ENCODE measurements at regions not wholly inside any gene's neighbourhood (a gene's known extent, or its start where the extent isn't known, plus 50 kb on each side); places are given as distances from the start of the nearest gene placed in this dataset.

- no peaks in the 10 kb centered on the region for H3K79me2 ChIP-seq
- H3K4me2 ChIP-seq: no peak overlapping the region
- DNase-seq (ENCODE audit: low spot score): no peak
- H3K4me1 ChIP-seq (ENCODE audit: insufficient read depth): no peaks in the 10 kb centered on the region
- no peaks in the 10 kb centered on the region for H3K9me2 ChIP-seq (replicated peaks; ENCODE audit: insufficient read depth)
- WGBS (ENCODE audit: low lambda C conversion rate, missing lambda C conversion rate): 85% methylated on average over 4 of the region's 4 CpGs
- no peak overlapping the region for H3K27ac ChIP-seq
- no peak for TF ChIP-seq EZH2 (IDR thresholded peaks at IDR 0.05; ENCODE audit: borderline replicate concordance)
- no peak for TF ChIP-seq EZH2phosphoT487 (IDR thresholded peaks at IDR 0.05; ENCODE audit: low read depth, severe bottlenecking, unreplicated experiment)
- TF ChIP-seq, protein P1, sequence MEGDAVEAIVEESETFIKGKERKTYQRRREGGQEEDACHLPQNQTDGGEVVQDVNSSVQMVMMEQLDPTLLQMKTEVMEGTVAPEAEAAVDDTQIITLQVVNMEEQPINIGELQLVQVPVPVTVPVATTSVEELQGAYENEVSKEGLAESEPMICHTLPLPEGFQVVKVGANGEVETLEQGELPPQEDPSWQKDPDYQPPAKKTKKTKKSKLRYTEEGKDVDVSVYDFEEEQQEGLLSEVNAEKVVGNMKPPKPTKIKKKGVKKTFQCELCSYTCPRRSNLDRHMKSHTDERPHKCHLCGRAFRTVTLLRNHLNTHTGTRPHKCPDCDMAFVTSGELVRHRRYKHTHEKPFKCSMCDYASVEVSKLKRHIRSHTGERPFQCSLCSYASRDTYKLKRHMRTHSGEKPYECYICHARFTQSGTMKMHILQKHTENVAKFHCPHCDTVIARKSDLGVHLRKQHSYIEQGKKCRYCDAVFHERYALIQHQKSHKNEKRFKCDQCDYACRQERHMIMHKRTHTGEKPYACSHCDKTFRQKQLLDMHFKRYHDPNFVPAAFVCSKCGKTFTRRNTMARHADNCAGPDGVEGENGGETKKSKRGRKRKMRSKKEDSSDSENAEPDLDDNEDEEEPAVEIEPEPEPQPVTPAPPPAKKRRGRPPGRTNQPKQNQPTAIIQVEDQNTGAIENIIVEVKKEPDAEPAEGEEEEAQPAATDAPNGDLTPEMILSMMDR (IDR thresholded peaks at IDR 0.05; ENCODE audit: poor library complexity): no peak
- H3K36me3 ChIP-seq (replicated peaks; ENCODE audit: insufficient read depth, low read depth): no peaks in the 10 kb centered on the region
- no peak overlapping the region for H2AFZ ChIP-seq
- no peaks in the 10 kb centered on the region for H4K20me1 ChIP-seq (ENCODE audit: insufficient read depth, poor library complexity, severe bottlenecking)
- no peaks in the 10 kb centered on the region for H3K9me3 ChIP-seq (ENCODE audit: low read depth)
- H3K27me3 ChIP-seq: no peaks in the 10 kb centered on the region
- no peak overlapping the region for H3K4me3 ChIP-seq
Observed at GRCh38 chr5:98157368-98157767, 616.1 kb upstream of the RGMB start.

- Histone ChIP-seq H3K27me3 (no peaks in the 10 kb centered on the region), H3K9me2 (replicated peaks; ENCODE audit: insufficient read depth) (no peaks in the 10 kb centered on the region), H3K36me3 (replicated peaks; ENCODE audit: insufficient read depth, low read depth) (no peaks in the 10 kb centered on the region), H2AFZ (no peak overlapping the region), H3K79me2 (no peaks in the 10 kb centered on the region), H3K4me2 (no peak overlapping the region), H4K20me1 (ENCODE audit: insufficient read depth, poor library complexity, severe bottlenecking) (no peaks in the 10 kb centered on the region), H3K4me1 (ENCODE audit: insufficient read depth) (no peaks in the 10 kb centered on the region), H3K9me3 (ENCODE audit: low read depth) (no peaks in the 10 kb centered on the region), H3K27ac (no peak overlapping the region), H3K4me3 (no peak overlapping the region)
- no peak for TF ChIP-seq EZH2phosphoT487 (IDR thresholded peaks at IDR 0.05; ENCODE audit: low read depth, severe bottlenecking, unreplicated experiment)
- TF ChIP-seq EZH2 (IDR thresholded peaks at IDR 0.05; ENCODE audit: borderline replicate concordance): no peak
- TF ChIP-seq, protein P1 (IDR thresholded peaks at IDR 0.05; ENCODE audit: poor library complexity): no peak
- WGBS (ENCODE audit: low lambda C conversion rate, missing lambda C conversion rate): 94% methylated on average over 6 of the region's 6 CpGs
- no peak for DNase-seq (ENCODE audit: low spot score)
Observed at GRCh38 chr5:98158440-98158839, 615.0 kb upstream of the RGMB start.

GRCh38 chr5:98163796-98164493 is 609.5 kb upstream of the RGMB start:
- Histone ChIP-seq H3K79me2 (no peaks in the 10 kb centered on the region), H2AFZ (no peak overlapping the region), H3K27me3 (no peaks in the 10 kb centered on the region), H3K4me3 (no peak overlapping the region), H3K9me2 (replicated peaks; ENCODE audit: insufficient read depth) (no peaks in the 10 kb centered on the region), H4K20me1 (ENCODE audit: insufficient read depth, poor library complexity, severe bottlenecking) (no peaks in the 10 kb centered on the region), H3K36me3 (replicated peaks; ENCODE audit: insufficient read depth, low read depth) (no peaks in the 10 kb centered on the region), H3K9me3 (ENCODE audit: low read depth) (no peaks in the 10 kb centered on the region), H3K4me2 (no peak overlapping the region), H3K4me1 (ENCODE audit: insufficient read depth) (no peaks in the 10 kb centered on the region), H3K27ac (no peak overlapping the region)
- no peak for DNase-seq (ENCODE audit: low spot score)
- TF ChIP-seq EZH2 (IDR thresholded peaks at IDR 0.05; ENCODE audit: borderline replicate concordance) (no peak), EZH2phosphoT487 (IDR thresholded peaks at IDR 0.05; ENCODE audit: low read depth, severe bottlenecking, unreplicated experiment) (no peak)
- TF ChIP-seq, protein P1 (IDR thresholded peaks at IDR 0.05; ENCODE audit: poor library complexity): no peak
- WGBS (ENCODE audit: low lambda C conversion rate, missing lambda C conversion rate): 65% methylated on average over 4 of the region's 4 CpGs
